H4 (cell line): ENCODE measurements at regions not wholly inside any gene's neighbourhood (a gene's known extent, or its start where the extent isn't known, plus 50 kb on each side); places are given as distances from the start of the nearest gene placed in this dataset.

Experiments
- DNase-seq: peaks from one replicate; pipeline ENCODE4 v3.0.0-alpha.2; 2015; ENCODE audit warnings: low spot score

DNA sequence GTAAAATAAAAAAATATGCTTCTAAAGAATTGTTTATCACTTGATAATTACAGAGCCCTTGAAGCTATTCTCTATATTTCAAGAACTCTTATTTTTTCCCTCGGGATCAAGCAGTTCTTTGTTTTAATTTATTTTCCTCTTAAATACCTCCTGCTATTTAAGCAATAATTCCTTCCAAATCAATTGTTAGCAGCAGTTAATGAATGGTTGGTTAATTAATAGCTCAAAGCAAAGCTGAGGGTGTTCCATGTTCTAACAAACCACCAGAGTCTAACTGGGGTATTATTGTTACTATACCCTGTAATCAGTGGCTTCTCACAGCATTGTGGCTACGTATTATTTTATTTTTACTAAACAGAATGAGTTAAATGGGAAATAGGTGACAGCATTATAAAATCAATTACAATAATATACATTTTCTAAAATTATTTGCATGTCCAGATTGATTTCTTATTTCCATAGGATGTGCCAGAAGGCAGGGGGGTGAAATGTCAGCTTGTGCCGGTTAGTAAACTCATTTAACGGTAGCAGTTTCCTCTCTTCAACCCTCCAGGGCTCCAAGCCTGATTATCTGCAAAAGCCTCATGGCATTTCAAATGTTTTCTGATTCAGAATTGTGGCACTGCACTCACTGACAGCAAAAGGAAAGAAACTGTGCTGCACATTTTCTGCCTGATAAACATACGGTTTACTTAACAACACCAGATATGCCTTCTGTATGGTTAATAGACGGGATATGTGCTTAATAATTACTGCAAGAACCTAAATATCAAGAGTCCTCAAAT lies 286.9 kb upstream of the EMCN start:
- no peak for DNase-seq

DNA sequence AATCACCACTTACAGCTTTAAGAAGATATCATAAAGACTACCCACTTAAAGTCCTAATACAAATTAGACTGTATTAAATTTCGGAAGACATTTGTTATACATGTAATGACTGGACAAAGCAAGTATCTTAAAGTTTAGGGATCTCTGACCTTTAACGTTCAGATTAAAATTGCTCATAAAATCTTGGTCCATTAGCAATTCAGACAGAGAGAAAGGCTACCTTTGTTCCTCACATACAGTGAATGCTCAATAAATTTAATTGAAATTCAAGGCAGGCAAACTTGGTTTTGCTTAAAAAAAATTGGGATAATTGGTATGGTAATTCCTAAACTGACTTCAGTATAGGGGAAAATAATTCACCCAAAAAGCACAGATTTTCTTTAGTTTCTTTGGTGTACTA lies 285.9 kb upstream of the EMCN start:
- no peak for DNase-seq

DNA sequence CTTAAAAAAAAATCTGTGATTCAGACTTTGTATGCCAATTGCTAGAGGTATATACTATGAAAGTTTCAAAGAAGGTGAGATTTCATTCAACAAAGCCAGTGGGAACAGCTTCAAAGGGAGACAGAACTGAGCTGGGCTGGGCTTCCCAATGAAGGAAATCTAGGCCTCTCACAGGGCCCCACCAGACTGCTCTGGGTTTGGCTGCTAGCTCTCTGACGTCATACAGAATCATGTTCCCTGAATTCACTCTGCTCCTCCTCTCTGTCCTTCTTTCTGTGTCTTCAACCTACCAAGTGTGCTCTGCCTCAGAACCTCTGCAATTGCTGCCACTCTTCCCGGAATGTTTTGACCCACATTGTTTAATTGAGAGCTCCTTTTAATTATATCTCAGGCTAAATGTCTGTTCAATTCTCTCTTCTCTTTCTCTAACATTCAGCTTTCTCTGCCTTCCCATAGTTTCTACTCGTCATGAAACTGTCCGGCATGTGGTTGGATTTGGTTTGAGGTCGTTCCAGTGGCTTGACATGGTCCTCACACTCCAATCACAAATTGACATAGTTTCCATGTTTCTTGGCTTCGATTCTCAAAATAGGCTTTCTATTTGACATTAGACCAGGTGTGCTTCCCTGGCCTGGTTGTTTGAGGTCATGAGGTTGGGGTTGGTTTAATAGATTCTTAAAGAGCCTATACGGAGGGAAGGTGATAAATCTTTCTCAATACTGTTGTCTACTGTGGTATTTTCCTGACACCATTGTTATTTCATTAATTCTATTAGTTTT lies 282.1 kb upstream of the EMCN start:
- no peak for DNase-seq

DNA sequence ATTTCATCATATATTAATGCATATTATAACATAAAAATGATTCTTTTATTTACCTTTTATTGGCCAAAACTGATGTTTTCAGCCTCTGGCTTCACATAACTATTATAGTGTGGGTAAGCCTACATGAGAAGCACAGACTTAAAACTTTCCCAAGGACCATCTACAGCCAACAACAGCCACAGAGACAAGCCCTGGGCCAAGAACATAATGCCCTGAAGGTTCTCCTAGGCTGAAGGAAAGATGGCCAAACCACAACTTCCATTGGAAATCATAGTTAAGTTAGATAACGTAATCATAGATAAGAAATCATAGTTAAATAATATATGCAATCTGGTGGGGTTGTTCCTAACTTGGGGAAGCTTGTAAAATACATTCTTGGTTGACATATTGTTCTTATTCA lies 280.0 kb upstream of the EMCN start:
- DNase-seq: no peak

DNA sequence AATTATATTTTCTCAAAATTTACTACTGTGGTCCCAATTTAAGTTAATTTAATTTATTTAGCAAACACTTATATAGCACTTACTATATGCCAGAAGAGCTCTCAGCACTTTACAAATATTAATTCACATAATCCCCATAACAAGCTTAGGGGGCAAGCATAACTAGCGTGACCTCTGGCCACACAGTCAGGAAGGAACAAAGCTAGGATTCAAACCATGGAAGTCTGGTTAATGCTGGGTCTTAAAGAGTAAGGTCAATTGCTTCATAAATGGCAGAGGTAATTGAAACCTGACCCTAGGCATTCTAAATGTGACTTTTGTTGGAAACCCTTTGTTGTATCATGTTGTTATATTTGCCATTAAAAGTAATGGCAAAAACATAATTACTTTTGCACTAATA lies 279.5 kb upstream of the EMCN start:
- DNase-seq: no peak

DNA sequence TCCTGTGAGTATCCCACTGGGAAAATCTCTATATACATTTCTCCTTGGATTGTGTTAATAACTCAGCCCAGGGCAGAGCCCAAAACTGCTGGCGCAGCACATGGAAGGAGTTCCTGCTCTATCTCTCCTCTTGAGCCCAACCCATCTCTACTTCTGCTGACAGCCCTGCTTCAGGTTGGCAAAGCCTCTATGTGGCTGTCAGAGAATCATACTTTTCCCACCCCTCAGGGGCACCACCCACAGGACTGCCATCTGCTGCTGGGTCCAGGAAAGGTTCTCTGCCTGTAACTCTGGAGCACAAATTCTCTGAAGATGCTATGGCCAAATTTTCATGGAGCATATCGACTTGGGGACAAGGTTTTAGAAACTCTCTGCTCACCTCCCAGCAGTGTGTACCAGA lies 278.5 kb upstream of the EMCN start:
- no peak for DNase-seq

DNA sequence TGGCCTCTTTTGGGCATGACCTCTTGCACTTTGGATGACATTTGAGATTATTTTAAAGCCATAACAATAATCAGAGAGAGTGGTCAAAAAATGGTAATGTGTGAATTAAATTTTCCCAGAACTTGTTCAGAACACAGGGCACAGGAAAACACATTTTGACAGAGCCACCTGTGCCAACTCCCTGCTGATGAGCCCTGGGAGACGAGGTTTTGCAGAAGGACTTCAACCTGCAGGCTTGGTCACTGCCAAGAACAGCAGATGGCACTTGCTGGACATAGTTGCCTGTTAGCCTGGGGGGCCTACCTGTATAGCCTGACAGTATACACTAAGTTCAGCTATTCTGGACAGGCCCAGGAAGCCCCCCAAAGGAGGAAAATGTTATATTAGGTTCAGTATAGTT lies 277.8 kb upstream of the EMCN start:
- no peak for DNase-seq

DNA sequence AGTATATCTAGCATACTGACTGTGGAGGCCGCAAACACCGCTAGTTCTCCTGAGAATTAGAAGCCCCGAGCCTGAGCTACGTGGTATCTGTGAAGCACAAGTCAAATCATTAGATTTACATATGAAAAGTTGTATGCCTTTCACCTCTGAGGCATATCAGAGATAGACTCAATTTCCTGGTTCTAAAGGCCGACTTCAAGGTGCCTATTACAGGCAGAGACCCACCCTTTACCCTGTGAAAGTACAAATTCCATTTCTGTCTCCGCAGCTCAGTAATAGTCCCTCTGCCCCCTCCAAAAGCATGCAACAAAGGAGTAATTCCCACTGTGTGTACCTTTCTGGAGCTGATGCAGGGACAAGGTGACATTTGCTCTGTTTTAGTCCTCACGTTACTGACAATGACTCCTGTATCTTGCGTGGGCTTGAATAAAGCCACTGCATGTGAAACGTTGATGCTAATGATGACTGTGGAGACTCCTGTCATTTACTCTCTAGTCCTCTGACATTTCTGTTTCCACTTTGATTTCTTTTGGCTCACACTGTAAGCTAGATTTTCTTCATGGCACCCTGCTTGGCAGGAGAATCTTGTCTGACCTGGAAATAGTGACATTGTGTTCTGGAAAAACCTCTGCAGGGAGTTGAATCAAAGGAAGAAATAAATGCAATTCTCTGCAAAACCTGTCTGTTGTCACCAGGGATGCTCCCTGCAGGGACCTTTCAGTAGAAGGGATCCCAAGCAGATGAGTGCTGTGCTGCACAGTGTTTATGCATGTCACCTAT lies 273.2 kb upstream of the EMCN start:
- no peak for DNase-seq

DNA sequence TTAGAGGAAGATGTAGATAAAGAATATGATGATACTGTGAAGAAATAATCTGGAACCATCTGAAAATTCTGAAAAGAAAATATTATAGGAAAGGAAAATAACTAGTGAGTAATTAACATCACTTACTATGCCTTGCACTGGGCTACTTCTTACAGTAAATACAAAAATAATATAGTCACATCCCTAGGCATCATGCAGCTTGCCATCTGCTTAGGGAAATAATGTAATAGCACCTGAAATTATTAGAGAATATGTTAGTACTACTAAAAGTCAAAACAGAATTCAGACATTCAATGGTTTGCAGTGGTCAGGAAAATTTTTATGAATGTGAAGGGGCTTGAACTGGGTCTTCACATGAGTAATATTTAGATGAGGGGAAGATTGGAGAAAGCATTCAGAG lies 272.2 kb upstream of the EMCN start:
- DNase-seq: no peak

DNA sequence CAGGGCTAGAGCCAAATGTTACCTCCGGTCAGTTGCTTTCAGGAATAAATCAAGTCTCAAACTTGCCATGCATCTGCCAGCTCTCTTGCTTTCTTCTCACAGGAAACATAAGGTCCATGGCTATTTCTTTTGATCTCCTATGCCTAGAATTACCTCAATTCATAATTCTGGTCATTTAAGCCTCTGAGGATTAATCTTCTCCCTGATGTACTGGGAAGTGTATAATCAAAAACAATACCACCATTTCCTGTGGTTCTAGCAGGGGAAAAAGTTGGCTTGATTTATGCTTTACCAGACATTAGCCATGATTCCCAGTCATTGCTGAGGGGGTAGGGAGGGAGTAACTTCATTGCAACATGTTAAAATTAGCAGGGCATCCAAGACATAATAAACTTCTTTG lies 268.7 kb upstream of the EMCN start:
- no peak for DNase-seq

DNA sequence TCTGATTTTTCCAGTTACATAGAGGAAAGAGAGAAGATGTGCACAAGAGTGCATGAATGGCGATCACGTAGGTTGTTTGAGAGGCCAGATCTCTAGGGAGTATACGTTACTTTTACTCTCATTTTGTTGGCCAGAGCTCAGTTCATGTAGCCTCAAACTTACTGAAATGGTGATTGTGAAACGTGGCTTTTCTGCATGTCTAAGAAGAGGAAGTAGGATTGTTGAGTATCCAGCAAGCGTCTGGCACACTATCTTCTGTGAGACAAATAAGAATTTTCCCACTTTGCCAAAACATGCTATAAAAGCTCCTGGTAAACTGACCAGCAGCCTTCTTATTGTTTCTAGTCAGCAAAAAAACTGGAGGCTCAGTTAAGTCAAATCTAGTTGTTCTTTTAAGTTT lies 264.5 kb upstream of the EMCN start:
- DNase-seq: no peak

DNA sequence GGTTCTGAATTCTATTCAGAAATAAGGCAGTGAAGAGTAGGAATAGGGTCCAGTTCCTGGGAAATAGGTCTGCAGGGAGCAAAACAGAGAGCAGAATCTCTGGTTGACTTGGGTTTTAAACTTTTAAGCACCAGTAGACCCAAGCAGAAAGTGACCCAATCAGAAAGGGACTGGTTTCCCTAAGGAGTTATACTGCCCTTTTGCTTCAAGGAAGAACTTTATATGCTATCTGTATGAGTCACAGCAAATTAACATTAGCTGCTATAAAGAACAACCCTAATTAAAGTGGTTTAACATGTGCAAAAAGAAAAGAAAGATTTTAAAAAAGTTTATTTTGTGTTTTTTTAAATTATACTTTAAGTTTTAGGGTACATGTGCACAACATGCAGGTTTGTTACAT lies 263.6 kb upstream of the EMCN start:
- DNase-seq: no peak

DNA sequence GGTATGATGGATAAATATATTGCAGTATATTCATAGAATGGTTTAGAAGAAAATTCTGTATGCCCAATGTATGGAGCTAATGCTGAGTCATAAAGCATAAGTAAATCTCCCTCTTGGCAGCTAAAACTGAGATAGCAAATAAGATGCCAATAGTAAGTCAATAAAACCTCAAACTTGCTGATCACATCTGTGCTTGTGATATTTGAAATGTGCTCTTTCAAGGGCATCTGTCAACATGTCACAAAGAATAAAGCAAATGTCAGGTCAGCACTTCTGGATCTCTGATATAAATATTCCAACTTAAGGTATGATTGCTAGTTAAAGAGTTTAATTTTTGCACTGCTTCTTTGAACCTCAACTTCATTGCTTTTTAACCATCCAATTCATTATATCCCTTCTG lies 262.3 kb upstream of the EMCN start:
- no peak for DNase-seq

DNA sequence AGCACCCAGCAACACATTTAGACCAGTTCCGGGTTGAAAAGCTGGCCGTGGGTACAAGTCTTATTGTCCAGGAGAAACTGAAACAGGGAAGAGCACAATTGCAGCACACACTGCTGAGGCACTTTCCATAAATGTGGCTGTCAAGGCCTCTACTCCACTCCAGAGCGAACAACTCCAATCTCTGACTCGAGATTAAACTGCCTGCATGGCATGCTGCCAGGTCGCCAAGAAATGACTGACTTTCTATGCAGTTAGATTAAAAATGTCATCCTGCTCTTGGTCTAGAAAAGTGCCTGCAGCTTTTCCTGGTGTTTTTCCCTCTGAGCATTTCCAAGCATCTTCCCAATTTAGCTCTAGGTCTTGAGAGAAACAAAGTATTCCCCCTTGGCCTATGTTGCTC lies 260.6 kb upstream of the EMCN start:
- no peak for DNase-seq

DNA sequence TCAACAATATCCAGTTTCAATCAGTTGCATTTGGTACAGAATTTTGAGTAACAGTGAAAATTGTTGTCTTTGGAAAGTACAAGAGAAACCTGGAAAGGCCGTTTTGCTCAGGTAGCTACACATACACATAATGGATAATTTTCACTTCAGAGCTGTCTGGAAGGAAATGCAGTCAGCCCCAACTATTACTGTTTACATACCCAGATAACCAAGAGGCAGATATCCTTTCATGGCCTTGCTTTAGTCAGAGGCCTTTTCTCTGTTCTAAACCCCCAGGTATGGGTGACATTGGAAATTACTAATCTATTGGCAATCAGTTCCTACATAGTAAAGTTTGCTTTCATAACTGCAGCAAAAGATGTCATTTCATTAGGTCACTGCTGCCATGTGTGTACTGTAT lies 244.9 kb upstream of the EMCN start:
- DNase-seq: no peak

DNA sequence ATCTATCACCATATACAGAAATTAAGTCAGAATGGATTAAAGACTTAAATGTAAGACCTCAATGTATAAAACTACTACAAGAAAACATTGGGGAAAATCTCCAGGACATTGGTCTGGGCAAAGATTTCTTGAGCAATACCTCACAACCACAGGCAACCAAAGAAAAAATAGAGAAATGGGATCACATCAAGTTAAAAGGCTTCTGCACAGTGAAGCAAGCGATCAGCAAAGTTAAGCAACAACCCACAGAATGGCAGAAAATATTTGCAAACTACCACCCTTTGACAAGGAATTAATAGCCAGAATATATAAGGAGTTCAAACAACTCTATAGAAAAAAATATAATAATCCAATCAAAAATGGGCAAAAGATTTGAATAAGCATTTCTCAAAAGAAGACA lies 236.9 kb upstream of the EMCN start:
- DNase-seq: no peak

DNA sequence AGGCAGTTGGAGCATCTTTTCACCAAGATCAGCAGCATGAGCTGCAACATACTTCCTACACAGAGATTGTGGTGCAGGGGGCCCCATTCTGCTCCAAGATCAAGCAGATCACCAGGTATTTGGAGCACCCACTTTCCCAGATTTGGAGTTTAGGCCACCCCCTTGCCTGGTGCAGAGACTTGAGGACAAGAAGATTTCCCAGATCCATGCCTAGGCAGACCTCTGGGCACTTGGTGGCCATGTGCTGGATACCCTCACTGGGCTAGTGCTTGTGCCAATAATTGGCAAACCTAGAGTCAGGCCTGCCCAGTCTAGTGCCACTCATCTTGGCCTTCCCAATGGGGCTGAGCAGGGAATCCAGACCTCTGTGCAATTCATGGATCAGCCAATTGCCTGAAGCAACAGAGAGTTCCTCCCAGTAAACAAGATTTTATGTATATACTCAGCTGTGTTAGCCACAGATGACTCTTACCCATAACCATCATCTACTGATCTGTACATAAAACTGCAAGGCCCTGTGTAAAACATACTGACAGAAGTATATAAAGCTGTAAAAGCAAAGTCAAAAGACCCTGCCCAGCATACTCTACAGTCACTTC lies 228.4 kb upstream of the EMCN start:
- DNase-seq: no peak

DNA sequence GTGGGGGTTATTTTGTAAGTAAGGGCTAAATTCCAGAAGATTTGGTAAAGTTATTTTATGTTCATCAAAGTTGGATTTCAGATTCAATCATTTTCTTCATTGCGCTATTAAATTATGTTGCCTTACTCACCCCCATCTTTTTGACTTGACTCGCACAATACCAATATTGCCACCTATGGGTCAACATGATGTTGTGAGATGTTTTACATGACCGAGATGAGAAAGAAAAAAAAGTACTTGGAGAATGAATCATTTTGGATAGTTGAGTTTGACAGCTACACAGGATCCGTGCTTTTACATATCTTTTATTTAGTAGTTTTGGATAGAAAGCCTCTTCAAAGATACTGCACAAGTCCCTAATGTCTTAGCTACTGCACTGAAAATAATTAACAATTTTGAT lies 224.2 kb upstream of the EMCN start:
- DNase-seq: peak; percentile 59

DNA sequence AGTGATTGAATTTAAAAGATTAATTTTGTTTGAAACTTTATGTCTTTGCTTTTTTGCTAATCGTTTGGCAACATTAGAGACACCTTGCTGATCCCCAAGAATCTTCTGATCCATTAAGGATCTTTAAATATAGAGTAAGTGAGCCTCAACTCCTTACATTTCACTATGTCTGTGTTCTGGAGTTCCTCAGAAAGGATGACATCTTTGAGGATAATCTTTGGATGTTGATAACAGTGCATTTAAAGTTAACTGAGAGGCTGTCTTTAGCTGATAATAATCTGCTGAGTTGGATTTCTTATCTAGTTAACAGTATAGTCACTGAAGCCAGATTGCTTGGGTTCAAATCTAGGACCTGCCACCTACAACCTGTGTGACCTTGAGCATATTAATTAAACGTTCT lies 221.6 kb upstream of the EMCN start:
- no peak for DNase-seq

DNA sequence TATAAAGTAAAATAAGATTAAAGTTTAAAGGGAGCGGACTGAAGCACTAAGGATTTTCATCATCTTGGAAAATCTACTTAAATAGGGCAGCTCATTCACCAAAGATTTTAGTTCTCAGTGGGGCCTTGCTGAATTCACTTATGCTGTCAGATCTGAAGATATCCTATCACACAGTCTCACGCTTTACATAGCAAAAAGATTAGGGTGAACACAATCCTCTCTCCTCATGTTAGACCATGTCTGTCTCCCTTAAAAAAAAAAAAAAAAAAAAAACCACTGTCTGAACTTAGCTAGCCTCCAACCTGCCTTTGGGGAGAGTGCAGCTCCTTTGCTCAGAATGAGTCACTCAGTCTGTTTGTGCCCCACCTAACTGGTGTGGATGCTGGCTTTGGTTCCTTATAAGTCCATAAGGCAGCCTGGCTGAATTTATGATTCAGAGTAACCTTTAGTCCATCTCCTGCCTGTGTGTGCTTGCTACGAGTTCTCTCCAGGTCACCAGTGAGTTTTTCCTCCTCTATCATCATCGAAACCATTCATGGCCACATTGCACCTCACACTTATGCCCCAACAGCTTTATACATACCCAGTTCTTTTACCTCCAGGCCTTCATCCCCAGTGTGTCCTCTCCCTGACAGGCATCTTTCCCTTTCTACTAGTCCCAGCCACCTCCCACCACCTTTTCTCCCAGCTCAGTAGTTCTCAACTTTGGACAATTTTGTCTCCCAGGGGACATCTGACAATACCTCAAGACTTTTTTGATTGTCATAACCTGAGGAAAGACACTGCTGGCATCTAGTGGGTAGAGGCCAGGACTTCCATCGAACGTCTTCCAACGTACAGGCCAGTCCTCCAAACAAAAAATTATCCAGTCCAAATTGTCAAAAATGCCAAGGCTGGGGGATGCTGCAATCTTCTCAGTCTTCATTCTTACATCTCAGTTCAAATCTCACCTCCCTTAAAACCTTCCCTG lies 220.7 kb upstream of the EMCN start:
- peak; percentile 97 for DNase-seq
